Naive thymus-derived CD8-positive, alpha-beta T cell (primary cell): ENCODE measurements at regions not wholly inside any gene's neighbourhood (a gene's known extent, or its start where the extent isn't known, plus 50 kb on each side); places are given as distances from the start of the nearest gene placed in this dataset.
"Not testable (repeated sequence)": the region's sequence is repeated elsewhere in the genome, so short reads cannot be mapped to it uniquely, and the experiment has no call there.

ENCODE experiments used
- ATAC-seq, 2 donors: fragments of 150-1000 bp; cut with Tn5 transposase in 1 of 2; sonication (Bioruptor Pico), chemical (Tn5 transposase) in 1 of 2; 1 replicate in 1 of 2; 2 replicates in 1 of 2; pipeline ENCODE4 v1.10.0; 2021; ENCODE audit warnings: mild to moderate bottlenecking in 2 of 2, moderate library complexity in 2 of 2
- POLR2A ChIA-PET: fragments of 350-600 bp; sonication (Branson Sonifier 250); formaldehyde crosslinking; loops from one replicate; lab custom pipeline; 2021; ENCODE audit warnings: antibody characterized with exemption; lab: Charles Lee
- DNase-seq, 10 donors: peaks; one replicate each; pipeline versions ENCODE4 v3.0.0 to v3.0.0-alpha.2; 2020 to 2022
- H3K27ac Mint-ChIP-seq, 10 donors: one replicate each; pipeline ENCODE4 v1.8.0; 2020 to 2022; ENCODE audit warnings: mild to moderate bottlenecking in 10 of 10, mixed read lengths in 10 of 10, moderate library complexity in 4 of 10, inconsistent platforms in 1 of 10
- H3K27me3 Mint-ChIP-seq, 5 donors: one replicate each; pipeline ENCODE4 v1.8.0; 2021 to 2022; ENCODE audit warnings: mixed read lengths in 5 of 5
- H3K36me3 Mint-ChIP-seq, 3 donors: one replicate each; pipeline ENCODE4 v1.8.0; 2020 to 2022; ENCODE audit warnings: mixed read lengths in 3 of 3, mild to moderate bottlenecking in 2 of 3, inconsistent platforms in 1 of 3
- H3K4me1 Mint-ChIP-seq, 4 donors: one replicate each; pipeline ENCODE4 v1.8.0; 2021 to 2022; ENCODE audit warnings: mixed read lengths in 4 of 4
- H3K4me3 Mint-ChIP-seq, 10 donors: one replicate each; pipeline ENCODE4 v1.8.0; 2020 to 2022; ENCODE audit warnings: mild to moderate bottlenecking in 10 of 10, mixed read lengths in 10 of 10, moderate library complexity in 6 of 10, inconsistent platforms in 1 of 10
- H3K9me3 Mint-ChIP-seq, 9 donors: one replicate each; pipeline ENCODE4 v1.8.0; 2020 to 2022; ENCODE audit warnings: mixed read lengths in 9 of 9, mild to moderate bottlenecking in 3 of 9, inconsistent platforms in 1 of 9, moderate library complexity in 1 of 9

DNA sequence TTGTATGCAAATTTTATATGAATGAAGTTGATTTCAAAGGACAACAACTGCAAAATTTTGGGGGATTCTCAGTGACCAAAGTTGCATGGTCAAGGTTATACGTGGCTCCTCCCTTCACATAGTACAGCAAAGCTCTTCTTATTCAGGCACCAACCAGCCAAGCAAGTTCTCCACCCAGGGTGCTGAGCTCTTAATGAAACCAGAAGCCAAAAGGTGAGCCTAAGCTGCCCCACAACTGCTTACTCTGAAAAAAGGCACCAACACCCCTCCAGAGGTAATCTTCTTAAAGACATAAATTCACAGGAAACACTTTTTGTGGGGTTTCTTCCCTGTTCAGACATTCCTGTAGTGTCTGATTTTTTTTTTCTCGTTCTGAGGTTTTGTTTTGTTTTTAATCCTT is 106.1 kb upstream of the GMNC start:
- POLR2A ChIA-PET, result no interaction called here
- H3K9me3 Mint-ChIP-seq, result peaks cover 0 to 4% (median 0%) of the 10 kb centered on the region in 9 donors
- DNase-seq, result no peak

DNA sequence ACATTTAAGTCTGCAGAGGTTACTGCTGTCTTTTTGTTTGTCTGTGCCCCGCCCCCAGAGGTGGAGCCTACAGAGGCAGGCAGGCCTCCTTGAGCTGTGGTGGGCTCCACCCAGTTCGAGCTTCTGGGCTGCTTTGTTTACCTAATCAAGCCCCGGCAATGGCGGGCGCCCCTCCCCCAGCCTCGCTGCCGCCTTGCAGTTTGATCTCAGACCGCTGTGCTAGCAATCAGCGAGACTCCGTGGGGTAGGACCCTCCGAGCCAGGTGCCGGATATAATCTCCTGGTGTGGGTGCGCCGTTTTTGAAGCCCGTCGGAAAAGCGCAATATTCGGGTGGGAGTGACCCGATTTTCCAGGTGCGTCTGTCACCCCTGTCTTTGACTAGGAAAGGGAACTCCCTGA is 102.4 kb upstream of the GMNC start:
- DNase-seq, H3K4me1 Mint-ChIP-seq, ATAC-seq, H3K36me3 Mint-ChIP-seq, H3K9me3 Mint-ChIP-seq, H3K27ac Mint-ChIP-seq, POLR2A ChIA-PET, H3K27me3 Mint-ChIP-seq: not testable (repeated sequence)
- peak overlapping the region in 1 of 10 donors; percentile 21 for H3K4me3 Mint-ChIP-seq

More for the DNA sequence above, 106.1 kb upstream of the GMNC start:
- no peak overlapping the region for H3K4me3 Mint-ChIP-seq
- H3K27me3 Mint-ChIP-seq, result peaks cover 0 to 1% (median 0%) of the 10 kb centered on the region in 5 donors
- no peak overlapping the region for H3K27ac Mint-ChIP-seq
- H3K36me3 Mint-ChIP-seq, result no peaks in the 10 kb centered on the region
- no peaks in the 10 kb centered on the region for H3K4me1 Mint-ChIP-seq
- ATAC-seq, result no peak

- H3K27me3 Mint-ChIP-seq, result no peaks in the 10 kb centered on the region
- H3K4me1 Mint-ChIP-seq, result no peaks in the 10 kb centered on the region
- no peak overlapping the region for H3K4me3 Mint-ChIP-seq
- no peak overlapping the region for H3K27ac Mint-ChIP-seq
- DNase-seq (no peak), ATAC-seq (no peak)
- POLR2A ChIA-PET, result no interaction called here
- no peaks in the 10 kb centered on the region for H3K36me3 Mint-ChIP-seq
- peaks cover 0 to 15% (median 4%) of the 10 kb centered on the region in 9 donors for H3K9me3 Mint-ChIP-seq
Measured at GRCh38 chr3:190959077-190959476, 96.6 kb upstream of the GMNC start.

- H3K4me3 Mint-ChIP-seq, result no peak overlapping the region
- no peaks in the 10 kb centered on the region for H3K4me1 Mint-ChIP-seq
- no peak overlapping the region for H3K27ac Mint-ChIP-seq
- ATAC-seq, result no peak
- DNase-seq, result no peak
- peaks cover 0 to 2% (median 0%) of the 10 kb centered on the region in 9 donors for H3K9me3 Mint-ChIP-seq
- peaks cover 0 to 2% (median 0%) of the 10 kb centered on the region in 5 donors for H3K27me3 Mint-ChIP-seq
- H3K36me3 Mint-ChIP-seq, result no peaks in the 10 kb centered on the region
- POLR2A ChIA-PET, result no interaction called here
Measured at GRCh38 chr3:190941694-190942260, 79.3 kb upstream of the GMNC start.

GRCh38 chr3:190934616-190935015 is 72.1 kb upstream of the GMNC start:
- H3K27ac Mint-ChIP-seq, POLR2A ChIA-PET, H3K4me1 Mint-ChIP-seq, H3K9me3 Mint-ChIP-seq, H3K4me3 Mint-ChIP-seq, H3K27me3 Mint-ChIP-seq, DNase-seq, ATAC-seq, H3K36me3 Mint-ChIP-seq: not testable (repeated sequence)

- Mint-ChIP-seq H3K36me3 (no peaks in the 10 kb centered on the region), H3K9me3 (peaks cover 0 to 4% (median 0%) of the 10 kb centered on the region in 9 donors), H3K4me3 (no peak overlapping the region), H3K27me3 (peaks cover 0 to 5% (median 2%) of the 10 kb centered on the region in 5 donors), H3K27ac (no peak overlapping the region), H3K4me1 (no peaks in the 10 kb centered on the region)
- POLR2A ChIA-PET, result no interaction called here
- no peak for ATAC-seq
- DNase-seq, result no peak
Measured at GRCh38 chr3:190926619-190927018, 64.1 kb upstream of the GMNC start.

- no peak overlapping the region for H3K27ac Mint-ChIP-seq
- peaks cover 0 to 3% (median 0%) of the 10 kb centered on the region in 5 donors for H3K27me3 Mint-ChIP-seq
- no peak for ATAC-seq
- no peak for DNase-seq
- no peaks in the 10 kb centered on the region for H3K36me3 Mint-ChIP-seq
- no peak overlapping the region for H3K4me3 Mint-ChIP-seq
- POLR2A ChIA-PET, result no interaction called here
- no peaks in the 10 kb centered on the region for H3K9me3 Mint-ChIP-seq
- H3K4me1 Mint-ChIP-seq, result no peaks in the 10 kb centered on the region
Measured at GRCh38 chr3:190912736-190913135, 50.2 kb upstream of the GMNC start.
